ENCODE measurements at regions not wholly inside any gene's neighbourhood (a gene's known extent, or its start where the extent isn't known, plus 50 kb on each side); places are given as distances from the start of the nearest gene placed in this dataset.
A peak's percentile ranks its signal among the peaks of the same experiment; 100 is the strongest.

DNA sequence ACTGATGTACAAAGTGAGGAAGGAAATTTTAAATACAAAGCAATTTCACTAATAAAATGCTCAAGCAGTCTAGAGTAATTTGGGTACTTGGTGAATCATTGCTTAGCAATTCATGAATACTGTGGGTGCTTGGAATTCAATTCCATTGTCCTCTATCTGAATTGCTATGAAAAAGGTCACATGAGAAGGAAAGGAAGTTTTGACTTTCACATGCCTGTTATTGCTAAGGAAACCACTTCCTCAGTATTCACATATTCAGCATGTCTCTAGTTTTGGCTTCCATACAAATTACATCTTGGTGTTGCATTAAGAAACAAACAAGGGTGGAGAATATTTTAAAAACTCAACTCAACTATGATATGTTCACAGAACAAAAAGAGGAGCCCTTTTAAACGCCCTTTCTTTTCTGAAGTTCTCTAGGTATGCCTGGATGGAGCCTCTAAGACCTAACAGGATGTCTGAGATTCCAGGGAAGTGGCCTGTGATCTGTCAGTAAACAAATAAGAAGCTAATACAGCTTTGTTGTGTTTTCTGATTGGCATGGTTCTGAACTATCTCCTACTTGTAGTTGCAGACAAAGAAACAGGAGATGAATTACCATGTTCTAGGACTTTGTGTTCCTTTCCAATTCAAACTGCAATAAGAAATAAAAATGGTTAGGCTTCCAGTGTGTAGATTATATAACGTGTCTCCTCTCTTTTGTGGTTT lies 190.4 kb downstream of the OGFRL1 start:
- peak; percentile 89 for DNase-seq (ENCODE audit: low read depth)
- H3K4me3 ChIP-seq (ENCODE audit: control insufficient read depth, low read depth, low read length), result no peak overlapping the region
- TF ChIP-seq, protein P1, sequence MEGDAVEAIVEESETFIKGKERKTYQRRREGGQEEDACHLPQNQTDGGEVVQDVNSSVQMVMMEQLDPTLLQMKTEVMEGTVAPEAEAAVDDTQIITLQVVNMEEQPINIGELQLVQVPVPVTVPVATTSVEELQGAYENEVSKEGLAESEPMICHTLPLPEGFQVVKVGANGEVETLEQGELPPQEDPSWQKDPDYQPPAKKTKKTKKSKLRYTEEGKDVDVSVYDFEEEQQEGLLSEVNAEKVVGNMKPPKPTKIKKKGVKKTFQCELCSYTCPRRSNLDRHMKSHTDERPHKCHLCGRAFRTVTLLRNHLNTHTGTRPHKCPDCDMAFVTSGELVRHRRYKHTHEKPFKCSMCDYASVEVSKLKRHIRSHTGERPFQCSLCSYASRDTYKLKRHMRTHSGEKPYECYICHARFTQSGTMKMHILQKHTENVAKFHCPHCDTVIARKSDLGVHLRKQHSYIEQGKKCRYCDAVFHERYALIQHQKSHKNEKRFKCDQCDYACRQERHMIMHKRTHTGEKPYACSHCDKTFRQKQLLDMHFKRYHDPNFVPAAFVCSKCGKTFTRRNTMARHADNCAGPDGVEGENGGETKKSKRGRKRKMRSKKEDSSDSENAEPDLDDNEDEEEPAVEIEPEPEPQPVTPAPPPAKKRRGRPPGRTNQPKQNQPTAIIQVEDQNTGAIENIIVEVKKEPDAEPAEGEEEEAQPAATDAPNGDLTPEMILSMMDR (IDR thresholded peaks at IDR 0.05; ENCODE audit: control insufficient read depth, insufficient read depth, low read depth, low read length, missing control alignments), result no peak

DNA sequence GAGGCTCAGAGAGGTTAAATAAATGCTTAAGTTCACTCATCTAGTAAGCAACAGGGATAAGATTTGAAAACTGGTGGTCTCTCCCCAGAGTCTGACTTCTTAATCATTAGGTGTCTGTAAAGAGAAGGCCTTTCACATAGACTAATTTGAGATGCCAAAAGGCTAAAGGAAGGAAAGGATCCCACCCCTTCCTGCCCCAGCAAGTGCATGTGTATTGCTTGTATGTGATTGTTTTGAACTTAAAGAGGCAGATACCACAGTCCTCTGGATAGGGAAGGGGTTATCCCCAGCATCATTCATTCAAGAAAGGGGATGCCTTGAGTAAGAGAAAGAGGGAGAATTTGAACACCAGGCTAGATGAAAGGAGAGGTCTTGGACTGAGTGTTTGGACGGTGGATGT lies 192.0 kb downstream of the OGFRL1 start:
- TF ChIP-seq, protein P1 (IDR thresholded peaks at IDR 0.05; ENCODE audit: control insufficient read depth, insufficient read depth, low read depth, low read length, missing control alignments), result no peak
- DNase-seq (ENCODE audit: low read depth), result no peak
- H3K4me3 ChIP-seq (ENCODE audit: control insufficient read depth, low read depth, low read length), result no peak overlapping the region

DNA sequence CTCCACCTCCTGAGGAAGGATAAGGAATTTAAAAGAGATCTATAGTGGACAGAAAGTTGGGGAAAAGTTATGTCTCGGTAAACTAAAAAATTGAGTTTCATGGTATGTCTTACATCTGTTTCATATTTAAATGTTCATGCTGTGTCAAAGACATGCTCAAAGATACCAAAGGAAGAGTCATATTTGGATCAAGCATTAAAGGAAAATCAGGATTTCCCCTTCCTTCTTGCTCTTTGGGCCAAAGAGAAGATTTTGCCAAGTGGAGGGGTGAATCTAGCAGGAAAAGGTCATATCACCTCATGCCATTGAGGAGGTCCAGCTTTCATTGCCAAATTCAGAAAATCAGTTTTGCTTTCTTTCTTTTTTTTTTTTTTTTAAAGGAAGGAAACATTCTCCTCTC lies 192.4 kb downstream of the OGFRL1 start:
- TF ChIP-seq, protein P1 (IDR thresholded peaks at IDR 0.05; ENCODE audit: control insufficient read depth, insufficient read depth, low read depth, low read length, missing control alignments), result no peak
- DNase-seq (ENCODE audit: low read depth), result no peak
- no peak overlapping the region for H3K4me3 ChIP-seq (ENCODE audit: control insufficient read depth, low read depth, low read length)

DNA sequence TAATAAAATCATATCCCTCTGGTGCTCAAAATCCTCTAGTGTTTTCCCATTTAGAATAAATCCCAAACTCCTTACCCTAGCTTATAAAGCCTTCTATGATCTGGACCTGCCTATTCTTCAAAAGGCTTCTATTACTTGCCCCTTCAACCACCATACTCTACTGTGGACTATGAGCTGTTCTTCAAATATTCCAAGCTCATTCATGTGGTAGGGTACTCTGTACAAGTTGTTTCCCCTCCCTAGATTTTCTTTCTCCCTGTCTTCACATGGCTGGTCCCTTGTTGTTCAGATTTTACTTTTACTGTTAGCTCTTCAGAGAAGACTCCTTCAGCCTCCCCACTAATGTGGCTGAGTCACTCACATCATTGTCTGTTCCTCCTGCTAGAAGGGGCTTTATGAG lies 193.2 kb downstream of the OGFRL1 start:
- DNase-seq (ENCODE audit: low read depth), result no peak
- H3K4me3 ChIP-seq (ENCODE audit: control insufficient read depth, low read depth, low read length), result no peak overlapping the region
- TF ChIP-seq, protein P1 (IDR thresholded peaks at IDR 0.05; ENCODE audit: control insufficient read depth, insufficient read depth, low read depth, low read length, missing control alignments), result no peak

DNA sequence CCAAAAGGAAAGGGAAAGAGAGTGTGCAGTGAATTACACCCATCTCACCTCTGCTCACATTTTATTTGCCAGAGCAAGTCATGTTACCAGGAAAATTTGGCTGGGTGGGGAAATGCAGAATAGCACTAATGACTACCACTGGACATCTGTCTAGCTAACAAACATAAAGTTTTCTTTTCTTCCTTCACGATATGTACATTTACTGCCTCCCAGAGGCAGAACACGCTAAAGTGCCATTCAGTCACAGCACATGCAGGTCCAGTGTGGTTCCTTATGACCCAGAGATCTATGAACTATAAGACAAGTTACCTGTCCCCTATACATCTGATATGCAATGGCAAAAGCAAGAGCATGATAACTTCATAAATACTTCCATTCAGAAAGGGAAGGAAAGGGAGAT lies 194.1 kb downstream of the OGFRL1 start:
- TF ChIP-seq, protein P1 (IDR thresholded peaks at IDR 0.05; ENCODE audit: control insufficient read depth, insufficient read depth, low read depth, low read length, missing control alignments), result peak; percentile 26
- no peak for DNase-seq (ENCODE audit: low read depth)
- no peak overlapping the region for H3K4me3 ChIP-seq (ENCODE audit: control insufficient read depth, low read depth, low read length)

DNA sequence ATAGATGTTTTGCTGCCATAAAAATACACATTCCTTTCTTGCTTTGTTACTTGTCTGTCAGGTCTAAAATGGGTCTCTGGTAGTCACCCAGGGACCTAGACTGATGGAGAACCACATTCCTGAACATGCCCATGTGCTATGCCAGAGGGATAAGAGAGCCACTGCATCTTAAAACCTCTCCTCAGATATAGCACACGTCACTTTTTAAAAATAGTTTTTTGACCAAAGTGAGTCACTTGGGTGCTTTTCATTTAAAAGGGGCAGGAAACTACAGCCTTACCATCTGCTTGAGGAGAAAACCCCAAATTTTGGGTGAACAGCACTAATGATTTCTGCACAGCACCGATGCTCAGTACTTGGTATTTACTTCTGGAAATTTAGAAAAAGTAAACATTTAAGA lies 197.8 kb downstream of the OGFRL1 start:
- no peak for DNase-seq (ENCODE audit: low read depth)
- TF ChIP-seq, protein P1 (IDR thresholded peaks at IDR 0.05; ENCODE audit: control insufficient read depth, insufficient read depth, low read depth, low read length, missing control alignments), result no peak
- H3K4me3 ChIP-seq (ENCODE audit: control insufficient read depth, low read depth, low read length), result no peak overlapping the region

Data from AG09309 (cell line).